ENCODE measurements at regions not wholly inside any gene's neighbourhood (a gene's known extent, or its start where the extent isn't known, plus 50 kb on each side); places are given as distances from the start of the nearest gene placed in this dataset.
"Not testable (repeated sequence)": the region's sequence is repeated elsewhere in the genome, so short reads cannot be mapped to it uniquely, and the experiment has no call there.

- no peak for TF ChIP-seq CTCF (IDR thresholded peaks at IDR 0.05; ENCODE audit: insufficient read depth, low read length)
- no peak for DNase-seq (ENCODE audit: low read depth)
- no peak overlapping the region for H3K4me3 ChIP-seq (ENCODE audit: low read depth, low read length)
Observed at GRCh38 chr18:29730073-29730472, 1312.5 kb downstream of the DSC3 start.

- no peak for DNase-seq (ENCODE audit: low read depth)
- H3K4me3 ChIP-seq (ENCODE audit: low read depth, low read length) = no peak overlapping the region
- no peak for TF ChIP-seq CTCF (IDR thresholded peaks at IDR 0.05; ENCODE audit: insufficient read depth, low read length)
Observed at GRCh38 chr18:29726646-29727045, 1315.9 kb downstream of the DSC3 start.

GRCh38 chr18:29723486-29723885 is 1319.1 kb downstream of the DSC3 start:
- H3K4me3 ChIP-seq (ENCODE audit: low read depth, low read length); DNase-seq (ENCODE audit: low read depth): not testable (repeated sequence)

GRCh38 chr18:29715960-29716359 is 1326.6 kb downstream of the DSC3 start:
- not testable (repeated sequence) for H3K4me3 ChIP-seq (ENCODE audit: low read depth, low read length); DNase-seq (ENCODE audit: low read depth)

GRCh38 chr18:29712785-29713184 is 1329.8 kb downstream of the DSC3 start:
- TF ChIP-seq CTCF (IDR thresholded peaks at IDR 0.05; ENCODE audit: insufficient read depth, low read length) = no peak
- DNase-seq (ENCODE audit: low read depth) = peak; percentile 40
- no peak overlapping the region for H3K4me3 ChIP-seq (ENCODE audit: low read depth, low read length)

- no peak for DNase-seq (ENCODE audit: low read depth)
- no peak for TF ChIP-seq CTCF (IDR thresholded peaks at IDR 0.05; ENCODE audit: insufficient read depth, low read length)
- no peak overlapping the region for H3K4me3 ChIP-seq (ENCODE audit: low read depth, low read length)
Observed at GRCh38 chr18:29711932-29712331, 1330.6 kb downstream of the DSC3 start.

- no peak overlapping the region for H3K4me3 ChIP-seq (ENCODE audit: low read depth, low read length)
- no peak for TF ChIP-seq CTCF (IDR thresholded peaks at IDR 0.05; ENCODE audit: insufficient read depth, low read length)
- DNase-seq (ENCODE audit: low read depth) = peak; percentile 2
Observed at GRCh38 chr18:29693334-29693733, 1349.2 kb downstream of the DSC3 start.

- no peak for TF ChIP-seq CTCF (IDR thresholded peaks at IDR 0.05; ENCODE audit: insufficient read depth, low read length)
- H3K4me3 ChIP-seq (ENCODE audit: low read depth, low read length) = no peak overlapping the region
- no peak for DNase-seq (ENCODE audit: low read depth)
Observed at GRCh38 chr18:29681578-29681977, 1361.0 kb downstream of the DSC3 start.
